NB4 (cell line): ENCODE measurements at regions not wholly inside any gene's neighbourhood (a gene's known extent, or its start where the extent isn't known, plus 50 kb on each side); places are given as distances from the start of the nearest gene placed in this dataset.

Experiments used
- MAX ChIP-seq: IDR thresholded peaks from 2 replicates; pipeline ENCODE4 v1.6.1; 2011; ENCODE audit warnings: low read depth, low read length
- TF ChIP-seq, protein P1 (sequence below): IDR thresholded peaks from one replicate; pipeline ENCODE4 v1.5.1; 2012; ENCODE audit warnings: low read depth, low read length

DNA sequence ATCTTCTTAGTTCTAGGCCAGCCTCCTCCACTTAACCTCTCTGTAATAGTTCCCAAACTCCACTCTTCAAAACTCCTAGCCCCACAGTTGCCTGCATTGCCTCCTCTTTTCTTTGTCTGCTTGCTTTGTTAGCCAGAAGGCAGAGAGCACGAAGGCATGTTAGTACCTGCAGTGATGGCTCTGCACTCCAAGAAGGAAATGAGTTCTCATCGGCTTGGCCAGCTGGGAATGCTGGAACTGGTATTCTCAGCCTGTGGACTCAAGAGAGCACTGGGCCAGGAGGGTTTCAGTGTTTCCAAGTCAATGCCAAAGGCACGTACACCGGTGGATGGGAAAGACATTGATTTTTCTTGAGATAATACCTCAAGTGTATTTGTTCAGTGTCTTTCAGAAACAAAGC lies 66.3 kb upstream of the HABP2 start:
- no peak for TF ChIP-seq MAX
- TF ChIP-seq, protein P1, sequence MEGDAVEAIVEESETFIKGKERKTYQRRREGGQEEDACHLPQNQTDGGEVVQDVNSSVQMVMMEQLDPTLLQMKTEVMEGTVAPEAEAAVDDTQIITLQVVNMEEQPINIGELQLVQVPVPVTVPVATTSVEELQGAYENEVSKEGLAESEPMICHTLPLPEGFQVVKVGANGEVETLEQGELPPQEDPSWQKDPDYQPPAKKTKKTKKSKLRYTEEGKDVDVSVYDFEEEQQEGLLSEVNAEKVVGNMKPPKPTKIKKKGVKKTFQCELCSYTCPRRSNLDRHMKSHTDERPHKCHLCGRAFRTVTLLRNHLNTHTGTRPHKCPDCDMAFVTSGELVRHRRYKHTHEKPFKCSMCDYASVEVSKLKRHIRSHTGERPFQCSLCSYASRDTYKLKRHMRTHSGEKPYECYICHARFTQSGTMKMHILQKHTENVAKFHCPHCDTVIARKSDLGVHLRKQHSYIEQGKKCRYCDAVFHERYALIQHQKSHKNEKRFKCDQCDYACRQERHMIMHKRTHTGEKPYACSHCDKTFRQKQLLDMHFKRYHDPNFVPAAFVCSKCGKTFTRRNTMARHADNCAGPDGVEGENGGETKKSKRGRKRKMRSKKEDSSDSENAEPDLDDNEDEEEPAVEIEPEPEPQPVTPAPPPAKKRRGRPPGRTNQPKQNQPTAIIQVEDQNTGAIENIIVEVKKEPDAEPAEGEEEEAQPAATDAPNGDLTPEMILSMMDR: no peak
